ELR (cell line): ENCODE measurements at regions not wholly inside any gene's neighbourhood (a gene's known extent, or its start where the extent isn't known, plus 50 kb on each side); places are given as distances from the start of the nearest gene placed in this dataset.

ENCODE experiments used
- DNase-seq: peaks from one replicate; pipeline ENCODE4 v3.0.0-alpha.2; 2015; ENCODE audit warnings: low read depth

DNA sequence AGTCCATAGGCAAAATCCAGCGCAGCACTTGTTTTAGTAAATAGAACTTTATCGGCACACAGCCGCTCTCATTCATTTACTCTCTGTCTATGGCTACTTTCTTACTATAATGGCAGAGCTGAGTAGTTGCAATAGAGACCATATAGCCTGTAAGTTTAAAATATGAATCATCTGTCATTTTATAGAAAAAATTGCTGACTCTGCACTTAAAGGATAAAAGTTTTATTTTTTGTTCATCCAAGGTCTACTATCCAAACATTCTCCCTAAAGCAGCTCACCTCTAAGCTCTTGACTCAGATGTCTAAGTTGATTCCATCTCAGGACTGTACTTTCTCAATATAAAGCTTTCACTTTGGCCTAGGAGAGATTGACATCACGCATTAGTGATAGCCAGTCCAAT lies 825.7 kb downstream of the OLFM4 start:
- no peak for DNase-seq

DNA sequence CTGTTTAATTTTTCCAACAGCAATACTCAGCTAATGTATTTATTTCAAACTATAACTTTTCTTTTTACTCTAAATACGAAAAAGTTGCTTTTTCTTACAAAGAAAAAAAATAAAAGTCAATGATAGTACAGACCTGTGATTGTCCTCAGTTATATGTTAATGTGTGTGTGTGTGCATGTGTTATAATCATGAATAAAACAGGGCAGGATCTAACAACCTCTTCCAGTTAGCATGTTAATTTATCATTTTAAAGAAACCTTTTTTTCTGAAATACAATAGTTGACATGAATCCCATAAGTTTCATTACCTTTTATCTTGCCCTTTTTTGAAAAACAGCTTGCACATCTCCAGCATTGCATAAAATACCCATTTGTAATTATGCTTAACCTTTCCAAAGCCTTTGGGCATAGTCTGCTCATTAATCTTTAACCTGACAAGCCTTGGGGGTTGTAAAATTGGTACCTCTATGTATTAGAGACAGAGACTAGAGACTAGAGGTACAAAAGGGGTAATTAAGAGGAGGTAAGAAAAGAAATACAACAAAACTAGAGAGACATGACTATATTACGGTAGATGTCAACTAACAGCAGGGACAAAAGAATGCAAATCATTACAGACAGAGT lies 828.1 kb downstream of the OLFM4 start:
- DNase-seq = no peak

DNA sequence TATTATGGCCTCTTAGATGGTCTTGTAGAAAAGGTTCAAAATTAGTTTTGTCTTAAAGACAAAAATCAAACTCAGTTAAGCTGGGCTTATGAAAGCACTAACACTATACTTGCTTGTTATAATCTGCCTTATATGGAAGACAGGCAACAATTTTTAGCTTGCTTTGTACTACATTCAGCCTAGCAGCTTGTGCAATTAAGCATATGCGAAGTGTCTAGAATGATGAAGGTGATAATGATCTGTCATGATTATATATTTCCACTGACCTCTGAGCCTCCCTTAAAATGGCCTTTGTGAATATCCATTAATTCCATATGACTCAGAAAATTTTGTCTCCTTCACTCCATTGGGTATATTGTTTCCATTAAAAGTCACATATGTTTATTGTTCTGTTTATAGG lies 834.9 kb downstream of the OLFM4 start:
- no peak for DNase-seq

DNA sequence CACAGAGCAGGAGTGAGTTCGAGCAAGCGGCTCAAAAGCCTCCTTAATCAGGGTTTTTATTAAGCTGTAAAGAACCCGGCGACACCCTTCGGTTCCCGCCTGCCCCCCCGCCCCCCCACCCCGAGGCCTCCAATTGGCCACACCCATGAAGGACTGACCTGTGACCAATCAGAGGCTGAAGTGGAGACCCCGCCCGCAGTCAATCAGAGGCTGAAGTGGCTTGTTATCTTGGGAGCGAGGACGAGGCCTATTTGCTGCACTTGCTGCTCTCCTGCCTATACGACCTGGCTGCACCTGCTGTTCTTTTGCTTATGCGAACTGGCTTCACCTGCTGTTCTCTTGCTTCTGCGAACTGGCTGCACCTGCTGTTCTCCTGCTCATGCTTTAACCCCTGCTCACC lies 844.9 kb downstream of the OLFM4 start:
- no peak for DNase-seq

DNA sequence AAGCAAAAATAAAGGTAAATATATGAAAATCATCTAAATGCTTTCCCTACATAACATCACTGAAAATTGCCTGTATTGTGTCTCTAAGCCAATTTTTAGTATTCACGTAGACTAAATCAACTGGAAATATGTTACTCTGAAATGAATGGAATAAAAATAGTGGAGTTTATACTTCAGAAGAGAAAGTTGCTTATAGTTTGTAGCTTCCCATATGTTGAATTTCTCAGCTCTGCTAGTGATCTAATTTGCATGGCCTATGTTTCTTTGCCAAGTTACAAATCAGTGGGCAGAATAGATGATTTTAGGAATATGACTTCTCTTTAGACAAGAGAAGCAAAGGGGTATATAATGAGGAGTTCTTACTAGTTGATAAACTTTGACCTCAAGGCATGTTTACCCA lies 850.2 kb downstream of the OLFM4 start:
- no peak for DNase-seq

DNA sequence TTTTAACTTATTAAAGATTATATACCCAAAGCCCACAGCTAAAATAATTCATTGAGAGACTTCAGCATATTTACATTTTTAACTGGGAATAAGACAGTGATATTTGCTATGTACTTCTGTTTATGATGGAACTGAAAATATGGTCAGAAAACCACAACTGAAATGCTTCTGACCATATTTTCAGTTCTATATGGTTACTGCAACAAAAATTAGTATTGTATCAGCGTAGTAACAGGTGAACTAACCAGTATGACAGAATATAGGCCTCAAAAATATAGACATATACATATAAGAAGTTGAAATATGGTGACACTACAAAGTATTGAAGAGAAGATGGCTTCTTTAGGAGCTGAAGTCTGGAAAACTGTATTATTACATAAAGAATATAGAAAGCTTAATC lies 857.4 kb downstream of the OLFM4 start:
- DNase-seq = no peak

DNA sequence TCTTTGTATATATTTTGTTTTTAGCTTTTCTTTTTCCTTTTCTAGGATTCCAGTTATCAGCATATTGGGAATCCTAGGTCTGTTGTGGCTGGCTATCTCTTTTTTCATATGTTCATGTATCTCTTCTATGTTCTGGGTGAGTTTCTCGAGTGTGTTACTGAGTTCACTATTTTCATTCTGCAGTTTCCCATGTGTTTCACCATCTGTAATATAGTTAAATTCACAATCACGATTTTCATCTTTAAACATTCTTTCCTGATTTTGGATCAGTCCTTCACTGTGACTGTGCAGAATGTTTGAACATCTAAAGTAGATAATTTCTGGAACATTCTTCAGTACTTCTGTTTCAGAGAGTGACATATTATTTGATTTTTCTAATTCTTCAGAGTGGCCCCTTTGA lies 862.1 kb downstream of the OLFM4 start:
- DNase-seq = no peak

DNA sequence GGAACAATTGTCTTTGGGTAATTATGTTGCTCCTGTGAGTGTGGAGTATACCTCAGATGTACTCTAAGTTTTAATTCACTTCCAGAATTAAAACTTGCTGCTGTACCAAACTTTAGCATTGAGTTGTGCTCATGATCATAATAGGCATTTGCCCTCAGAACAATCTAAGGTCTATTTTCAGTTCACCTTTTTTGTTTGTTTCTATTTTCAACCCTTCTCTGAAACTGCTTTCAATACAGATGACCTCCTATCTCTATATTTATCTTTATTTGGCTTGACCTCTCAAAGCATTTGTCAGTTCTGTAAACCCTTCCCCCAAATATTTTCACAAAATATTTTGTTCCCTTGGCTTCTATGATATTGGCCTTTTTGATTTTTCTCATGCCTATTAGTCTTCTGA lies 873.0 kb downstream of the OLFM4 start:
- no peak for DNase-seq

DNA sequence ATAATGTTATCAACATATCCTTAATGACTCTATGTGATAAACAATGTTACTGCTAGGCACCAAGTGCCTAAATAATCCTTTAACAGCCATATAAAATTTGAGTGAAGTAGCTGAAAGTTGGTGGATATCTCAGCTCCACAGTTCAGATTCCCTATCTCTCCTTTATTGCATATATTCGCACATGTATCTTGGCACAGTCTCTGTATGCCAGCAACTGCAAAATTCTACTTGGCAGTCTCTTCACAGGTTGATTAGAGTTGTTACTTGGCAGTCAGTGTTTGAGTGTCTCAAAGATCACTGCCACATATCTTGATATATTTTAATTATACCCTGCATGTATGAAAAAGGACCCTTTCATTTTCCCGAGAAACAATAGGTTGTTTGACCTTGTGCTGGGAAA lies 879.3 kb downstream of the OLFM4 start:
- no peak for DNase-seq

DNA sequence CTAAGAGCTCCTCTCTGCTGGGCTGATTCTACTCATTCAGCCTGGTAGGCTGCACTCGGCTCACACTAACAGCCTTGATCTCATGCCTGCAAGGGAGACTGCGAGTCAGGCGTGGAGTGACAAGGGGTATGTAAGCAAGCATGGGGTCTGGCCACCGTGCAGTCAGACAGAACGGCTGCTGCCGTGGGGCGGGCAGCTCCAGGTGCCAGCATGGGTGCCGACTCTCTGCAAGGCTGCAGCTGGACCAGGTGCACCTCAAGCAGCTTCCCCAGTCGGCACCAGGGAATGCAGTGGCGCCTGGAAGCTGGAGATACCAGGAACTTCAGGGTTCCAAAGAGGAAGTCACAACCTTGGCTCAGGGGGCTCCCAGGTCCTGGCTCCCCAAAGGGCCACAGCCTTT lies 892.3 kb downstream of the OLFM4 start:
- no peak for DNase-seq

DNA sequence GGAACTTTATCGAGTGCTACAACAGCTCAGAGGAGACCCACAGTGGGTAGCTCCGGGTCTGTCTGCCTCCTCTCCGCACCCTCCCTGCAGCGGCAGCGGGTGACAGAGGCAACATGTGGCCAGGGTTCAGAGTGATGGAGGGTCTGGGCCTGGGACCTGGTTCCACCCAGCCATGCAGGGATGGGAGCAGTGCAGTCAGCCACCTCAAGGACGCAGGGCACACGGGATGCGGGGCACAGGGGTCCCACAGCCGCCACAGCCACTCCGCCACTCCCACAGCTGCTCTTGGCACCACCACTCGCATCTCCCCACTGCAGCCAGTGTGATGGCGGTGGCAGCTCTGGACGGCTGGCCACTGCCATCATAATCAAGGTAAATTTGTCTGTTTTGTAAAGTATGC lies 892.9 kb downstream of the OLFM4 start:
- no peak for DNase-seq

DNA sequence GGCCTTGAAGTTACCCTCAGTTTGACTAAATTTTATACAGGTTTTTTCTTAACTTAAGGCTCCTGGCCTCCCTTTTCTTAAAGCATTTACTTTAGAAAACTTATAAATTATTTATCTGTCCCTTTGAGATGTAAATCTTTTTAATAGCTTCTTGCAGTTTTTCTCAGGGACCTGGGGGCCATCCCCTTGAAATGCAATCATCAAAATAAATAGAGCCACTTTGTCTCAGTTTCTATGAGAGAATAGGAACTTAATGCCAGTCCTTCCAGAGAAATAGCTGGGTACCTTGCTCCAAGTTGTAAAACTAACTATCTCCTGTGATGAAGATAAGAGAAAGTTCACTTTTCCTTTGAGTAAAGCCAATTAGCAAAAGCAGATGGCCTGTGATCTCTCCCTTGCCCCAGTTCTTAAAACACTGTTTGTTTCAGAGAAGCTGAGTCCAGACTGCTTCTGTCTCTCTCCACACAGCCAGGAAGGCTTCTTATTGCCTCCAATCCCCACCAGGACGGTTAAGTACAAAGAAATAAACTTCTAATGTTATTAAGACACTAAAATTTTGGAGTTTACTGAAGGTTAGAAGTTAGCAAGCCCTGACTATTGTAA lies 913.1 kb downstream of the OLFM4 start:
- no peak for DNase-seq

DNA sequence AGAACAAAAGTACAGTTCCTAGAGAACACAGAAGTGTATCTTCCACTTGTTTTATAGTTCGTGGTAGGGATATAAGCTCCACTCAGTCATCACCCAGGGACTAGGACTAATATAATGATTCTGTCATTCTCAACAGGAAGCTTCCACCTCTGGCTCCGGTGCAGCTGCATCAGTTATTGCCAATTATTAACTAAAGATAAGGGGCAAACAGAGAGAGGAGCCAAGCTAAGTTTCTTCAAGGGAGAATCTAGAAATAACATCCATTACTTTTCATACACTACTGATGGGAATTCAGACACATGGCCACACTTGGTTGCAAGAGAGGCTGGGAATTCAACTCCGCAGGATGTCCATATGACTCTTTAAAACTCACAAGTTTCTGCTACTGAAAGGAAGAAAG lies 917.9 kb downstream of the OLFM4 start:
- DNase-seq = no peak

DNA sequence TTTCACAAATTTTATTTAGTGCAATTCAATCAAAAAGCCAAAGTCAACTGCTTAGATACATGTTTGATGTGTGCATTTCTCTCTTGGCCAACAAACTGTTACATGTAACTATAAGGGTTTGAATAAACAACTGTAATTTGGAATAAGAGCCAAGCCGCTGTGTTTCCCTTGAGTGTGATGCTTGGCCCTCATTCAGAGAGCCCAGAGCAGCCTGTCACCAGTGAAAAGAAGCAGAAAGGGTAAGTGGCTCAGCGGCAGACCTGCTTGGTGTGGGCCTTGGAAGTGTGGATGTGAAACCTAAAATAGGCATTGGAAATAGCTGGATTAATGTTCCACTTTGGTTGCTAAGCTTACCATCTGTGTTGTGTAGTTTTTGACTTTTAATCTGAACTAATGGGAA lies 924.6 kb downstream of the OLFM4 start:
- DNase-seq = no peak
